GM18505 (cell line): ENCODE measurements at regions not wholly inside any gene's neighbourhood (a gene's known extent, or its start where the extent isn't known, plus 50 kb on each side); places are given as distances from the start of the nearest gene placed in this dataset.
"Not testable (repeated sequence)": the region's sequence is repeated elsewhere in the genome, so short reads cannot be mapped to it uniquely, and the experiment has no call there.

Experiments
- ATAC-seq: cut with Tn5 transposase; IDR thresholded peaks from one replicate; pipeline ENCODE4 v1.9.1; 2021; ENCODE audit not compliant: unreplicated experiment
- POLR2A ChIP-seq: IDR thresholded peaks from 4 replicates; pipeline ENCODE4 v1.6.1; 2011; ENCODE audit warnings: borderline replicate concordance; ENCODE audit not compliant: insufficient read depth, insufficient read length; ENCODE audit errors: extremely low read depth

GRCh38 chr9:25017779-25018178 lies 472.1 kb upstream of the IZUMO3 start:
- no peak for ATAC-seq
- no peak for TF ChIP-seq POLR2A

- ATAC-seq = no peak
- no peak for TF ChIP-seq POLR2A
Measured at GRCh38 chr9:25010027-25010662, 464.4 kb upstream of the IZUMO3 start.

GRCh38 chr9:25003686-25004085 lies 458.0 kb upstream of the IZUMO3 start:
- TF ChIP-seq POLR2A = no peak
- ATAC-seq = no peak

GRCh38 chr9:24986331-24986730 lies 440.6 kb upstream of the IZUMO3 start:
- ATAC-seq = no peak
- TF ChIP-seq POLR2A = no peak

GRCh38 chr9:24970780-24971179 lies 425.1 kb upstream of the IZUMO3 start:
- not testable (repeated sequence) for ATAC-seq

GRCh38 chr9:24961762-24962161 lies 416.1 kb upstream of the IZUMO3 start:
- no peak for TF ChIP-seq POLR2A
- no peak for ATAC-seq

GRCh38 chr9:24953070-24953469 lies 407.4 kb upstream of the IZUMO3 start:
- no peak for TF ChIP-seq POLR2A
- no peak for ATAC-seq

GRCh38 chr9:24939109-24939850 lies 393.6 kb upstream of the IZUMO3 start:
- TF ChIP-seq POLR2A = no peak
- ATAC-seq = no peak

GRCh38 chr9:24936117-24936516 lies 390.4 kb upstream of the IZUMO3 start:
- ATAC-seq = no peak
- TF ChIP-seq POLR2A = no peak

GRCh38 chr9:24932785-24933184 lies 387.1 kb upstream of the IZUMO3 start:
- TF ChIP-seq POLR2A = no peak
- ATAC-seq = no peak

- TF ChIP-seq POLR2A = no peak
- no peak for ATAC-seq
Measured at GRCh38 chr9:24931894-24932293, 386.2 kb upstream of the IZUMO3 start.

- no peak for ATAC-seq
- no peak for TF ChIP-seq POLR2A
Measured at GRCh38 chr9:24912767-24913166, 367.1 kb upstream of the IZUMO3 start.

GRCh38 chr9:24901319-24901718 lies 355.6 kb upstream of the IZUMO3 start:
- TF ChIP-seq POLR2A = no peak
- no peak for ATAC-seq

GRCh38 chr9:24900179-24900578 lies 354.5 kb upstream of the IZUMO3 start:
- no peak for TF ChIP-seq POLR2A
- no peak for ATAC-seq
